Gastroesophageal sphincter (tissue), 4 donors: ENCODE measurements at regions not wholly inside any gene's neighbourhood (a gene's known extent, or its start where the extent isn't known, plus 50 kb on each side); places are given as distances from the start of the nearest gene placed in this dataset.

Source experiments
- ATAC-seq: fragments of 150-250 bp; one replicate; pipeline ENCODE4 v1.9.1; 2016; ENCODE audit warnings: mild to moderate bottlenecking, moderate library complexity
- H3K27ac ChIP-seq, 4 donors: fragments of 200-600 bp; sonication (generic) in 3 of 4; 1 replicate in 3 of 4; 2 replicates in 1 of 4; pipeline ENCODE4 v1.5.1; 2016 to 2019
- H3K27me3 ChIP-seq: fragments of 200-600 bp; sonication (generic); one replicate; pipeline ENCODE4 v1.5.1; 2019
- H3K36me3 ChIP-seq, 2 donors: fragments of 200-600 bp; sonication (generic); one replicate each; pipeline ENCODE4 v1.5.1; 2019; ENCODE audit warnings: control low read depth in 1 of 2
- H3K4me1 ChIP-seq, 3 donors: fragments of 200-600 bp; sonication (generic); 1 replicate in 2 of 3; 2 replicates in 1 of 3; pipeline ENCODE4 v1.5.1; 2016 to 2019; ENCODE audit warnings: control low read depth in 2 of 3
- H3K4me3 ChIP-seq, 2 donors: fragments of 200-600 bp; sonication (generic); one replicate each; pipeline ENCODE4 v1.5.1; 2019; ENCODE audit warnings: mild to moderate bottlenecking in 1 of 2, moderate library complexity in 1 of 2
- H3K9me3 ChIP-seq, 3 donors: fragments of 200-600 bp; sonication (generic); one replicate each; pipeline ENCODE4 v1.5.1; 2017 to 2019; ENCODE audit warnings: control low read depth in 2 of 3
- CTCF ChIP-seq, 4 experiments: fragments of 200-600 bp in 2 of 4; fragments of 450-650 bp in 2 of 4; sonication (generic) in 1 of 4; IDR thresholded peaks; one replicate each; pipeline ENCODE4 v1.5.1; 2017 to 2019; ENCODE audit warnings: antibody characterized with exemption in 4 of 4, mild to moderate bottlenecking in 2 of 4, moderate library complexity in 2 of 4
- EP300 ChIP-seq: sonication (generic); formaldehyde crosslinking; IDR thresholded peaks from one replicate; pipeline ENCODE4 v1.6.1; 2017; ENCODE audit warnings: antibody characterized with exemption, mild to moderate bottlenecking
- POLR2A ChIP-seq, 2 donors: fragments of 450-650 bp; IDR thresholded peaks; one replicate each; pipeline ENCODE4 v1.6.1; 2017; ENCODE audit warnings: antibody characterized with exemption in 2 of 2, mild to moderate bottlenecking in 2 of 2, moderate library complexity in 1 of 2
- POLR2AphosphoS5 ChIP-seq: sonication (generic); formaldehyde crosslinking; IDR thresholded peaks from one replicate; pipeline ENCODE4 v1.6.1; 2017; ENCODE audit warnings: antibody characterized with exemption
- WGBS, 2 donors: methylation state at CpG; one replicate each; pipeline ENCODE4 v1.1.5; 2018; ENCODE audit warnings: low coverage in 1 of 2; 5-methylcytosine and 5-hydroxymethylcytosine counted together

DNA sequence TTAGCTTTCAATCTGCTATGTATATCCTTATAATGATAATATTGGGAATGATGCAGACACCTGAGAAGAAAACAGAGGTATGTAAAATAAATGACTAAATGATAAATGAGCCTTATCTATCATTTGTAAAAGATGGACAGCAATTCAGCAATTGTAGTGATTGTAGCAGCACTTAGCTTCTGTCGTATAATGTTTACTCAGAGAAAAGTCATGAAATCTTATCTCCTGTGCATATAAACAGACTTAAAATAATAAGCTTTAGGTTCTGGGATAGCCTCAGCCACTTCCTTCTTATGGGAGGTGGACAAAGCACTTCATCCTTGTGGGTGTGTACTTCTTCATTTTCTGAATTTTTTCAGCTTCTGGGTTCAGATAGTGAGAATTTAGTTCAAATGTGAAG, 324.8 kb upstream of the MAP3K7 start:
- no peak overlapping the region for H3K27ac ChIP-seq
- H3K36me3 ChIP-seq = no peaks in the 10 kb centered on the region
- ATAC-seq = no peak
- no peaks in the 10 kb centered on the region for H3K9me3 ChIP-seq
- no peaks in the 10 kb centered on the region for H3K27me3 ChIP-seq
- H3K4me3 ChIP-seq = no peak overlapping the region
- WGBS, 2 donors = 21 to 92% methylated on average over 1 of the region's 1 CpG
- no peaks in the 10 kb centered on the region for H3K4me1 ChIP-seq
- TF ChIP-seq CTCF (IDR thresholded peaks at IDR 0.05) (no peak), EP300 (no peak), POLR2AphosphoS5 (no peak), POLR2A (IDR thresholded peaks at IDR 0.05) (no peak)

DNA sequence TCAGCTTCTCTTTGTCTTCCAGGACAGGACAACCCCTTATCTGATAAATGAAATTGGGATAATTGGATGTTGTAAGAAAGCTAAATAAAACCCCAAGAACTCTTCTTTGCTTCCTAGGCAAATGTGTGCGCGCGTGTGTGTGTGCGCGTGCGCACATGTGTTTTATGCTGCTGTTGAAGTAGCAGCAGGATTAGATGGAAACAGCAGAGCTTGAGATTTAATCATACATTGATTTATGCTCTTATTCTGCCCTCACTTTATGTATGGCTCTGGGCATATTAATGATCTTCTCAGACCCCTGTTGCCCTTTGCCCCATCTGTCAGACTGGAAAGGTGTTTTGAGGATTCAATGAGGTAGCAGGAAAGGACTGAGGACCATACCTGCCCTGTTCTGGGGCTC, 324.0 kb upstream of the MAP3K7 start:
- TF ChIP-seq POLR2A (IDR thresholded peaks at IDR 0.05) (no peak), CTCF (IDR thresholded peaks at IDR 0.05) (no peak), EP300 (no peak), POLR2AphosphoS5 (no peak)
- Histone ChIP-seq H3K36me3 (no peaks in the 10 kb centered on the region), H3K4me1 (no peaks in the 10 kb centered on the region), H3K4me3 (no peak overlapping the region), H3K9me3 (no peaks in the 10 kb centered on the region), H3K27me3 (no peaks in the 10 kb centered on the region), H3K27ac (no peak overlapping the region)
- ATAC-seq = no peak
- WGBS, 2 donors = 95 to 98% methylated on average over 6 of the region's 6 CpGs

DNA sequence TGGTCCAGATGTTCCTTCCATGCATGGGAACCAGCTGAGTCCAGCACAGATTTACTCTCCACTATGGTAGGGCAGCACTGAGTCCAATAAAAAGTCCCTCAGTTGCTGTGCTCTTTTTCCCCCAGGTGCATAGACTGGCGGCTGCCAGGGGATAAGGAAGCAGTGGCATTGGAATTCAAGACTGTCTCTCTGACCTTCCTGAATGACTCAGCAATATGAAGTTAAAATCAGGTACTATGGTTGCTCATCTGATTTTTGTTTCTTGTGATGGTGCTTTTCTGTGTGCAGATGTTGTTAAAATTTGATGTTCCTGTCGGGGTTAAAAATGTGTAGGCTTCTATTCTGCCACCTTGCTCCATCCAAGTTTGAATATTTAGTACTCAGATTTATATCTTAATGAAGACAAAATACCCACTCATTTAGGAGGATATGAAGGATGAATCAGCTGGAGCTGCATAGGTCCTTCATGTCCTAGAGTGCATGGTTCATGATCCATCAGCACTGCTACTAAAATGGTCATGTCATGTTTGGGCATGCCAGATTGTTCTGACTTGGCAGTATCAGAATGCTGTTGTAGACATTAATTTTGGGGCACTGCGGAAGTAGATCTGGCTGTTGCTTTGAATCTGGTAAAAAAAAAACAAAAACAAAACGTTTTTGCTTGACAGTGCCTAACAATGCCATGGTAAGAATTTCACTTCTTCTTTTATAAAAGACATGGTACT, 321.2 kb upstream of the MAP3K7 start:
- 78 to 80% methylated on average over 4 of the region's 4 CpGs for WGBS, 2 donors
- no peak for TF ChIP-seq POLR2A (IDR thresholded peaks at IDR 0.05)
- TF ChIP-seq CTCF (IDR thresholded peaks at IDR 0.05) = no peak
- no peak for TF ChIP-seq POLR2AphosphoS5
- TF ChIP-seq EP300 = no peak
- Histone ChIP-seq H3K4me1 (no peaks in the 10 kb centered on the region), H3K36me3 (no peaks in the 10 kb centered on the region), H3K4me3 (no peak overlapping the region), H3K27ac (no peak overlapping the region), H3K27me3 (no peaks in the 10 kb centered on the region), H3K9me3 (no peaks in the 10 kb centered on the region)
- no peak for ATAC-seq

DNA sequence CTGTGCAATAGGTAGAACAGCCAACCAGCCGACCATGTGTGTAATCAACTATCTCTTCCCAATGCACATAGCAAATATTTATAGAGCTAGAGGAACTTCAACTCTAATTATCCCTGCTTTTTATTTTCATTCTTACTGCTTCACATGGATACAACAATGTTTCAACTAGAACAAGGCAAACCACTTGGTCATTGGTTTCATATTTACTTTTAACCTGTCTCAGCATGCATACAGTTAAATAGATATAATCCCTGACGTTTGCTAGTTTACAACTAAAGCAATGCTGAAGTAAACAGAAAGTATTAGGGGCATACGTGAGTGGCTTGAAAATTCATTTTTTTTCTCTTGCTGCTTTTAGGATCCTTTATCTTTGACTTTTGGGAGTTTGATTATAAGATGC, 318.5 kb upstream of the MAP3K7 start:
- no peak overlapping the region for H3K27ac ChIP-seq
- ATAC-seq = no peak
- no peak for TF ChIP-seq EP300
- TF ChIP-seq POLR2AphosphoS5 = no peak
- no peak for TF ChIP-seq POLR2A (IDR thresholded peaks at IDR 0.05)
- TF ChIP-seq CTCF (IDR thresholded peaks at IDR 0.05) = no peak
- WGBS, 2 donors = 40 to 47% methylated on average over 3 of the region's 3 CpGs
- H3K36me3 ChIP-seq = no peaks in the 10 kb centered on the region
- no peak overlapping the region for H3K4me3 ChIP-seq
- H3K9me3 ChIP-seq = no peaks in the 10 kb centered on the region
- no peaks in the 10 kb centered on the region for H3K27me3 ChIP-seq
- H3K4me1 ChIP-seq = no peaks in the 10 kb centered on the region

DNA sequence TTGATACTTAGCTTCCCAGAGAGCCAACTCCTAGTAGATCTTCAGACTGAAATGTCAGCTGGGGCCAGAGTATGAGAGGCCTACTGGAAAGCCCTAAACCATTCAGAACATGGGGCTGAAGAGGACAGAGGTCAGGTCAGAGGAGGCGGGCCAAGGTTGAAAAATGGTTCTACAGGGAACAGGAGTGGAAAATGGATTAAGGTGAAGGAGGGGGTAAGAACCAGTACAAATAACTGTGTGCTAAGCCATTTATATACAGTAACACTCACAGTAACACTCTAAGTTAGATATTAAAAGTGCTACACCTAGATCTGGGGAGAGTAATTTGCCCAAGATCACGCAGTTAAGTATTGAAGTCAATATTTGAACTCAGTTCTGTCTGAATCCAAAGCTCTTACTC, 313.2 kb upstream of the MAP3K7 start:
- TF ChIP-seq POLR2A (IDR thresholded peaks at IDR 0.05) (no peak), EP300 (no peak), POLR2AphosphoS5 (no peak), CTCF (IDR thresholded peaks at IDR 0.05) (no peak)
- Histone ChIP-seq H3K27ac (no peak overlapping the region), H3K9me3 (no peaks in the 10 kb centered on the region), H3K27me3 (peaks cover 5% of the 10 kb centered on the region), H3K4me3 (no peak overlapping the region), H3K4me1 (no peaks in the 10 kb centered on the region), H3K36me3 (no peaks in the 10 kb centered on the region)
- no peak for ATAC-seq
- WGBS, 2 donors = 90 to 100% methylated on average over 2 of the region's 2 CpGs
